Thyroid gland (tissue), 4 donors: ENCODE measurements at regions not wholly inside any gene's neighbourhood (a gene's known extent, or its start where the extent isn't known, plus 50 kb on each side); places are given as distances from the start of the nearest gene placed in this dataset.

ENCODE experiments used
- POLR2A ChIP-seq, 2 donors: fragments of 450-650 bp; IDR thresholded peaks; one replicate each; pipeline ENCODE4 v1.6.1; 2017; ENCODE audit warnings: antibody characterized with exemption in 2 of 2, mild to moderate bottlenecking in 2 of 2, moderate library complexity in 1 of 2
- TF ChIP-seq, protein P1 (sequence below), 6 experiments: fragments of 200-600 bp in 3 of 6; fragments of 450-650 bp in 3 of 6; sonication (generic) in 3 of 6; IDR thresholded peaks; one replicate each; pipeline ENCODE4 v1.5.1; 2016 to 2019; ENCODE audit warnings: antibody characterized with exemption in 6 of 6, mild to moderate bottlenecking in 2 of 6, inconsistent platforms in 1 of 6, moderate library complexity in 1 of 6

- TF ChIP-seq, protein P1, sequence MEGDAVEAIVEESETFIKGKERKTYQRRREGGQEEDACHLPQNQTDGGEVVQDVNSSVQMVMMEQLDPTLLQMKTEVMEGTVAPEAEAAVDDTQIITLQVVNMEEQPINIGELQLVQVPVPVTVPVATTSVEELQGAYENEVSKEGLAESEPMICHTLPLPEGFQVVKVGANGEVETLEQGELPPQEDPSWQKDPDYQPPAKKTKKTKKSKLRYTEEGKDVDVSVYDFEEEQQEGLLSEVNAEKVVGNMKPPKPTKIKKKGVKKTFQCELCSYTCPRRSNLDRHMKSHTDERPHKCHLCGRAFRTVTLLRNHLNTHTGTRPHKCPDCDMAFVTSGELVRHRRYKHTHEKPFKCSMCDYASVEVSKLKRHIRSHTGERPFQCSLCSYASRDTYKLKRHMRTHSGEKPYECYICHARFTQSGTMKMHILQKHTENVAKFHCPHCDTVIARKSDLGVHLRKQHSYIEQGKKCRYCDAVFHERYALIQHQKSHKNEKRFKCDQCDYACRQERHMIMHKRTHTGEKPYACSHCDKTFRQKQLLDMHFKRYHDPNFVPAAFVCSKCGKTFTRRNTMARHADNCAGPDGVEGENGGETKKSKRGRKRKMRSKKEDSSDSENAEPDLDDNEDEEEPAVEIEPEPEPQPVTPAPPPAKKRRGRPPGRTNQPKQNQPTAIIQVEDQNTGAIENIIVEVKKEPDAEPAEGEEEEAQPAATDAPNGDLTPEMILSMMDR (IDR thresholded peaks at IDR 0.05) = no peak
- no peak for TF ChIP-seq POLR2A (IDR thresholded peaks at IDR 0.05)
Measured at GRCh38 chr1:105087506-105087905, 1337.8 kb downstream of the AMY1C start.
